HepG2 (cell line): ENCODE measurements at regions not wholly inside any gene's neighbourhood (a gene's known extent, or its start where the extent isn't known, plus 50 kb on each side); places are given as distances from the start of the nearest gene placed in this dataset.

Experiments
- ATAC-seq: fragments of 200-7000 bp; cut with Tn5 transposase; 3 replicates; pipeline ENCODE4 v1.9.1; 2020; ENCODE audit warnings: mild to moderate bottlenecking, moderate library complexity
- BruUV-seq: library from RNA; stranded (reverse); fragments of 400-500 nt; replicated peaks from 2 replicates; lab custom pipeline; 2021; lab: Mats Ljungman, UMichigan
- CTCF ChIA-PET: fragments of 300-600 bp; formaldehyde crosslinking; extraction: SDS; loops from one replicate; lab custom pipeline; 2021; ENCODE audit warnings: low total read pairs, inconsistent platforms, low intra/inter-chr PET ratio; lab: Yijun Ruan, JAX
- POLR2A ChIA-PET: fragments of 350-600 bp; sonication (Branson Sonifier 250); formaldehyde crosslinking; loops from one replicate; lab custom pipeline; 2020; ENCODE audit warnings: antibody characterized with exemption, inconsistent platforms; lab: Yijun Ruan, JAX
- DNase-seq: peaks from one replicate; pipeline ENCODE4 v3.0.0-alpha.2; 2015; ENCODE audit warnings: low spot score
- FAIRE-seq: peaks from 3 replicates; lab custom pipeline; 2011; peaks lifted over from hg19 to GRCh38; lab: Jason Lieb, UNC
- H2AFZ ChIP-seq: one replicate; pipeline ENCODE4 v1.6.1; 2011; ENCODE audit warnings: low read length, inconsistent platforms
- H3K27ac ChIP-seq: fragments of 300-600 bp; 3 replicates; pipeline ENCODE4 v1.8.0; 2011; ENCODE audit warnings: mixed run types, mild to moderate bottlenecking, mixed read lengths, low read length, inconsistent platforms; ENCODE audit not compliant: insufficient read depth; ENCODE audit errors: extremely low read length
- H3K27me3 ChIP-seq, 2 experiments: fragments of 200-600 bp in 1 of 2; 2 replicates in 1 of 2; 3 replicates in 1 of 2; pipeline versions ENCODE4 v1.6.0 to v1.8.0; 2011; ENCODE audit warnings: low read length in 2 of 2, mild to moderate bottlenecking in 2 of 2, moderate library complexity in 2 of 2, inconsistent platforms in 1 of 2; ENCODE audit not compliant: insufficient read depth in 2 of 2, control insufficient read depth in 1 of 2
- H3K36me3 ChIP-seq, 2 experiments: fragments of 200-600 bp in 1 of 2; replicated peaks in 1 of 2; 2 replicates in 1 of 2; 3 replicates in 1 of 2; pipeline versions ENCODE4 v1.5.1 to v1.8.0; 2011; ENCODE audit warnings: low read length in 2 of 2, inconsistent platforms in 1 of 2; ENCODE audit not compliant: insufficient read depth in 2 of 2, control insufficient read depth in 1 of 2
- H3K4me1 ChIP-seq: 2 replicates; pipeline ENCODE4 v1.5.1; 2012; ENCODE audit warnings: low read length, inconsistent platforms; ENCODE audit not compliant: insufficient read depth
- H3K4me2 ChIP-seq: 2 replicates; pipeline ENCODE4 v1.6.0; 2011; ENCODE audit warnings: low read depth, low read length, inconsistent platforms
- H3K4me3 ChIP-seq, 3 experiments: fragments of 200-600 bp in 1 of 3; sonication (generic), shearing (Covaris generic) in 1 of 3; replicated peaks in 1 of 3; 2 replicates each; pipeline ENCODE4 v1.5.1; 2011 to 2016; ENCODE audit warnings: low read length in 3 of 3, inconsistent platforms in 2 of 3, low read depth in 2 of 3, mild to moderate bottlenecking in 2 of 3, control low read depth in 1 of 3, mixed read lengths in 1 of 3; ENCODE audit not compliant: insufficient read depth in 1 of 3
- H3K79me2 ChIP-seq: one replicate; pipeline ENCODE4 v1.6.1; 2011; ENCODE audit warnings: low read length, inconsistent platforms; ENCODE audit not compliant: insufficient read depth
- H3K9ac ChIP-seq: 2 replicates; pipeline ENCODE4 v1.6.0; 2011; ENCODE audit warnings: mild to moderate bottlenecking, low read depth, low read length, inconsistent platforms; ENCODE audit not compliant: insufficient read depth
- H3K9me3 ChIP-seq: 2 replicates; pipeline ENCODE4 v1.5.1; 2012; ENCODE audit warnings: mild to moderate bottlenecking, low read length
- H4K20me1 ChIP-seq: 2 replicates; pipeline ENCODE4 v1.6.0; 2011; ENCODE audit warnings: inconsistent platforms, mild to moderate bottlenecking, low read length, moderate library complexity; ENCODE audit not compliant: insufficient read depth
- KDM4B ChIP-seq: sonication (generic); formaldehyde crosslinking; IDR thresholded peaks from 2 replicates; pipeline ENCODE4 v1.4.0; 2020; ENCODE audit warnings: missing genetic modification reagents
- PAX8 ChIP-seq: sonication (generic); formaldehyde crosslinking; IDR thresholded peaks from 2 replicates; pipeline ENCODE4 v1.8.0; 2022; ENCODE audit warnings: mild to moderate bottlenecking, missing genetic modification reagents, borderline replicate concordance
- SATB2 ChIP-seq: sonication (generic); formaldehyde crosslinking; IDR thresholded peaks from 2 replicates; pipeline ENCODE4 v1.5.0; 2020; ENCODE audit warnings: missing genetic modification reagents
- STAG1 ChIP-seq: sonication (generic); formaldehyde crosslinking; IDR thresholded peaks from 2 replicates; pipeline ENCODE4 v1.4.0; 2020; ENCODE audit warnings: missing genetic modification reagents
- TP53 ChIP-seq: sonication (generic); formaldehyde crosslinking; conservative IDR thresholded peaks from 2 replicates; pipeline ENCODE4 v1.4.0; 2020; ENCODE audit warnings: missing genetic modification reagents
- ZNF256 ChIP-seq: sonication (generic); formaldehyde crosslinking; conservative IDR thresholded peaks from 2 replicates; pipeline ENCODE4 v1.4.0; 2020; ENCODE audit warnings: missing genetic modification reagents
- ZNF30 ChIP-seq: sonication (generic); formaldehyde crosslinking; IDR thresholded peaks from 2 replicates; pipeline ENCODE4 v1.5.0; 2020; ENCODE audit warnings: mild to moderate bottlenecking, missing genetic modification reagents
- ZNF383 ChIP-seq: sonication (generic); formaldehyde crosslinking; IDR thresholded peaks from 2 replicates; pipeline ENCODE4 v1.4.0; 2020; ENCODE audit warnings: missing genetic modification reagents, mild to moderate bottlenecking, borderline replicate concordance
- ZNF441 ChIP-seq: sonication (generic); formaldehyde crosslinking; IDR thresholded peaks from 2 replicates; pipeline ENCODE4 v1.7.0; 2021; ENCODE audit warnings: missing genetic modification reagents, borderline replicate concordance
- ZNF550 ChIP-seq: sonication (generic); formaldehyde crosslinking; IDR thresholded peaks from 2 replicates; pipeline ENCODE4 v1.4.0; 2020; ENCODE audit warnings: mild to moderate bottlenecking, missing genetic modification reagents, borderline replicate concordance
- WGBS: methylation state at CpG from one replicate; pipeline ENCODE4 v1.1.6; 2017; ENCODE audit warnings: low lambda C conversion rate; 5-methylcytosine and 5-hydroxymethylcytosine counted together
- in situ Hi-C: cut with HindIII; loops from 2 replicates; pipeline ENCODE4 v1.10.0; 2017; ENCODE audit warnings: low pct_unique_long_range_greater_than_20kb; ENCODE audit not compliant: extremely low pct_ligation_motif_present
- intact Hi-C: fragments of 100-400 bp; cut with micrococcal nuclease; formaldehyde crosslinking; loops from one replicate; pipeline ENCODE4 v1.10.0; 2022; ENCODE audit not compliant: unreplicated experiment
- TF ChIP-seq, protein P1 (sequence below): fragments of 450-650 bp; IDR thresholded peaks from 2 replicates; pipeline ENCODE4 v1.6.1; 2017; ENCODE audit warnings: mild to moderate bottlenecking
- TF ChIP-seq, protein P2 (sequence below): sonication (generic); formaldehyde crosslinking; conservative IDR thresholded peaks from 2 replicates; pipeline ENCODE4 v1.8.0; 2022; ENCODE audit warnings: mild to moderate bottlenecking, moderate library complexity, missing genetic modification reagents
- TF ChIP-seq, protein P3 (sequence below): sonication (generic); formaldehyde crosslinking; conservative IDR thresholded peaks from 2 replicates; pipeline ENCODE4 v1.8.1; 2023; ENCODE audit warnings: missing genetic modification reagents

DNA sequence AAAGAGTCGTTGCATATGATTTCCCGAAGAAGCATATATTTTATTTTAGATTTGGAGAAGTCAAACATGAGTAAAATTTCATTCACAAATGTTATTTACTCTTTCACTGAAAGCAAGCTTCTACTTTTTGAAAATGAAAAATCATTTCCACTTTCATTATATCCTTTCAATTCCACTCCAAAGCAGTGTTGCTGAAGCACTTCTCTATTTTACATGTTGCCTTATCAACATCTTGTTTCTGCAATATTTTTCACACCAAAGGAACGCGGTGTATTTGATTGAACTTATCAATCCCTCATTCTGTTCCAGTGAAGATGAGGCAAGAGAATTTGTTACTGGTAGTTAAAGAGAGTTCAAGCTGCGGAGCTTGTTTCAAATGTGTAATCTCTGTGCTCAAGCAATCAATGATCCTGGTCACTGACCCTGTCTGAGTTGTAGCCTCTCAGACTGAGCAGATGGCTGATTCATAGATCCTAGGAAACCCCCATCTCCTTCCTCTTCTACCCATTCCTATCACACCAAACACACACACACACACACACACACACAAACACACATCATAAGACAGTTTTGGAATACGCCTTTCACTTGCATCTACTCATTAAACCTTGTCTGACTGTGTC lies 236.2 kb upstream of the FLRT2 start:
- H3K4me3 ChIP-seq, result no peak overlapping the region
- TF ChIP-seq ZNF441 (CRISPR knock-in tag) (no peak), ZNF383 (CRISPR knock-in tag) (no peak), STAG1 (CRISPR knock-in tag) (no peak), ZNF550 (CRISPR knock-in tag) (no peak), PAX8 (CRISPR knock-in tag) (no peak), SATB2 (CRISPR knock-in tag) (no peak)
- TF ChIP-seq, all 625 proteins: peak for 0
- WGBS, result 3% methylated on average over 6 of the region's 6 CpGs
- no TSS peak for BruUV-seq
- CTCF ChIA-PET, result no interaction called here
- POLR2A ChIA-PET, result no interaction called here
- DNase-seq (no peak), ATAC-seq (no peak), FAIRE-seq (no peak)
- peaks cover 75% of the 10 kb centered on the region for H3K9me3 ChIP-seq
- no peaks in the 10 kb centered on the region for H3K79me2 ChIP-seq
- H4K20me1 ChIP-seq, result no peaks in the 10 kb centered on the region
- H3K27ac ChIP-seq, result no peak overlapping the region
- no peaks in the 10 kb centered on the region; a peak in 1 of 5 replicates for H3K27me3 ChIP-seq
- intact Hi-C loops (no loop called here), in situ Hi-C loops (no loop called here)
- H2AFZ ChIP-seq, result no peak overlapping the region
- H3K4me1 ChIP-seq, result no peaks in the 10 kb centered on the region
- H3K4me2 ChIP-seq, result no peak overlapping the region
- no peak overlapping the region for H3K9ac ChIP-seq
- H3K36me3 ChIP-seq, result no peaks in the 10 kb centered on the region

DNA sequence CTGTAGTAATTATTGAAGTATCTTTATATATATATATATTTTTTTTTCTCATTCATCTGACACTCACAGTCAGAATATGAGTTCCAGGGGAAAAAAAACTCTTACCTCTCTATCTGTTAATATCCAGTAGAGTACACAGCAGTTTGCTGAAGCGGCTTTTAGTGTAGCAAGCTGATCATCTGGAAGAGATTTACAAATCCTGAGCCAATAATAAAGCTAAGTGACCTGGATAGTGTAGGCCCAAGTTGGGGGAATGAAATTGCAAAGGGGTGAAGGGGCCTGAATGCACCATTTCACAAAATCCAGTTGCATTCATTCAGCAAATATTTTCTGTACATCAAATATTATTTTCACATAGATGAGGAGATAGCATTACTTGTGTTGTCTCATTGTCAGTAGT lies 234.6 kb upstream of the FLRT2 start:
- DNase-seq, result no peak
- Histone ChIP-seq H3K9me3 (peaks cover 74% of the 10 kb centered on the region), H3K4me3 (no peak overlapping the region), H3K4me1 (no peaks in the 10 kb centered on the region), H3K36me3 (no peaks in the 10 kb centered on the region), H4K20me1 (no peaks in the 10 kb centered on the region), H3K27me3 (no peaks in the 10 kb centered on the region; a peak in 1 of 5 replicates), H2AFZ (no peak overlapping the region), H3K27ac (no peak overlapping the region), H3K4me2 (no peak overlapping the region), H3K9ac (no peak overlapping the region), H3K79me2 (no peaks in the 10 kb centered on the region)
- no peak for FAIRE-seq
- in situ Hi-C loops (no loop called here), intact Hi-C loops (no loop called here)
- CTCF ChIA-PET, result no interaction called here
- ATAC-seq, result no peak
- no TSS peak for BruUV-seq
- POLR2A ChIA-PET, result no interaction called here
- WGBS, result 3% methylated on average over 1 of the region's 1 CpG
- TF ChIP-seq, protein P1, sequence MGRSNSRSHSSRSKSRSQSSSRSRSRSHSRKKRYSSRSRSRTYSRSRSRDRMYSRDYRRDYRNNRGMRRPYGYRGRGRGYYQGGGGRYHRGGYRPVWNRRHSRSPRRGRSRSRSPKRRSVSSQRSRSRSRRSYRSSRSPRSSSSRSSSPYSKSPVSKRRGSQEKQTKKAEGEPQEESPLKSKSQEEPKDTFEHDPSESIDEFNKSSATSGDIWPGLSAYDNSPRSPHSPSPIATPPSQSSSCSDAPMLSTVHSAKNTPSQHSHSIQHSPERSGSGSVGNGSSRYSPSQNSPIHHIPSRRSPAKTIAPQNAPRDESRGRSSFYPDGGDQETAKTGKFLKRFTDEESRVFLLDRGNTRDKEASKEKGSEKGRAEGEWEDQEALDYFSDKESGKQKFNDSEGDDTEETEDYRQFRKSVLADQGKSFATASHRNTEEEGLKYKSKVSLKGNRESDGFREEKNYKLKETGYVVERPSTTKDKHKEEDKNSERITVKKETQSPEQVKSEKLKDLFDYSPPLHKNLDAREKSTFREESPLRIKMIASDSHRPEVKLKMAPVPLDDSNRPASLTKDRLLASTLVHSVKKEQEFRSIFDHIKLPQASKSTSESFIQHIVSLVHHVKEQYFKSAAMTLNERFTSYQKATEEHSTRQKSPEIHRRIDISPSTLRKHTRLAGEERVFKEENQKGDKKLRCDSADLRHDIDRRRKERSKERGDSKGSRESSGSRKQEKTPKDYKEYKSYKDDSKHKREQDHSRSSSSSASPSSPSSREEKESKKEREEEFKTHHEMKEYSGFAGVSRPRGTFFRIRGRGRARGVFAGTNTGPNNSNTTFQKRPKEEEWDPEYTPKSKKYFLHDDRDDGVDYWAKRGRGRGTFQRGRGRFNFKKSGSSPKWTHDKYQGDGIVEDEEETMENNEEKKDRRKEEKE, result no peak
- TF ChIP-seq ZNF30 (CRISPR knock-in tag) (no peak), TP53 (CRISPR knock-in tag) (no peak), KDM4B (CRISPR knock-in tag) (no peak), ZNF256 (CRISPR knock-in tag) (no peak)
- TF ChIP-seq, protein P2, sequence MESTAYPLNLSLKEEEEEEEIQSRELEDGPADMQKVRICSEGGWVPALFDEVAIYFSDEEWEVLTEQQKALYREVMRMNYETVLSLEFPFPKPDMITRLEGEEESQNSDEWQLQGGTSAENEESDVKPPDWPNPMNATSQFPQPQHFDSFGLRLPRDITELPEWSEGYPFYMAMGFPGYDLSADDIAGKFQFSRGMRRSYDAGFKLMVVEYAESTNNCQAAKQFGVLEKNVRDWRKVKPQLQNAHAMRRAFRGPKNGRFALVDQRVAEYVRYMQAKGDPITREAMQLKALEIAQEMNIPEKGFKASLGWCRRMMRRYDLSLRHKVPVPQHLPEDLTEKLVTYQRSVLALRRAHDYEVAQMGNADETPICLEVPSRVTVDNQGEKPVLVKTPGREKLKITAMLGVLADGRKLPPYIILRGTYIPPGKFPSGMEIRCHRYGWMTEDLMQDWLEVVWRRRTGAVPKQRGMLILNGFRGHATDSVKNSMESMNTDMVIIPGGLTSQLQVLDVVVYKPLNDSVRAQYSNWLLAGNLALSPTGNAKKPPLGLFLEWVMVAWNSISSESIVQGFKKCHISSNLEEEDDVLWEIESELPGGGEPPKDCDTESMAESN (CRISPR knock-in tag), result no peak
- TF ChIP-seq, protein P3, sequence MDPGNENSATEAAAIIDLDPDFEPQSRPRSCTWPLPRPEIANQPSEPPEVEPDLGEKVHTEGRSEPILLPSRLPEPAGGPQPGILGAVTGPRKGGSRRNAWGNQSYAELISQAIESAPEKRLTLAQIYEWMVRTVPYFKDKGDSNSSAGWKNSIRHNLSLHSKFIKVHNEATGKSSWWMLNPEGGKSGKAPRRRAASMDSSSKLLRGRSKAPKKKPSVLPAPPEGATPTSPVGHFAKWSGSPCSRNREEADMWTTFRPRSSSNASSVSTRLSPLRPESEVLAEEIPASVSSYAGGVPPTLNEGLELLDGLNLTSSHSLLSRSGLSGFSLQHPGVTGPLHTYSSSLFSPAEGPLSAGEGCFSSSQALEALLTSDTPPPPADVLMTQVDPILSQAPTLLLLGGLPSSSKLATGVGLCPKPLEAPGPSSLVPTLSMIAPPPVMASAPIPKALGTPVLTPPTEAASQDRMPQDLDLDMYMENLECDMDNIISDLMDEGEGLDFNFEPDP (CRISPR knock-in tag), result no peak
